ENCODE measurements at regions not wholly inside any gene's neighbourhood (a gene's known extent, or its start where the extent isn't known, plus 50 kb on each side); places are given as distances from the start of the nearest gene placed in this dataset.
"Not testable (repeated sequence)": the region's sequence is repeated elsewhere in the genome, so short reads cannot be mapped to it uniquely, and the experiment has no call there.

- DNase-seq (ENCODE audit: low spot score) = no peak
Observed at GRCh38 chr3:144948711-144949110, 977.1 kb downstream of the DIPK2A start.

GRCh38 chr3:144953959-144954358 is 982.3 kb downstream of the DIPK2A start:
- no peak for TF ChIP-seq CTCF (IDR thresholded peaks at IDR 0.05; ENCODE audit: extremely low read depth, missing control alignments)
- DNase-seq (ENCODE audit: low spot score) = no peak

More at GRCh38 chr3:144948711-144949110, 977.1 kb downstream of the DIPK2A start:
- TF ChIP-seq CTCF (IDR thresholded peaks at IDR 0.05; ENCODE audit: extremely low read depth, missing control alignments) = no peak

- no peak for DNase-seq (ENCODE audit: low spot score)
- no peak for TF ChIP-seq CTCF (IDR thresholded peaks at IDR 0.05; ENCODE audit: extremely low read depth, missing control alignments)
Observed at GRCh38 chr3:144957398-144958101, 985.9 kb downstream of the DIPK2A start.

GRCh38 chr3:144963810-144964209 is 992.2 kb downstream of the DIPK2A start:
- TF ChIP-seq CTCF (IDR thresholded peaks at IDR 0.05; ENCODE audit: extremely low read depth, missing control alignments) = no peak
- DNase-seq (ENCODE audit: low spot score) = no peak

- no peak for TF ChIP-seq CTCF (IDR thresholded peaks at IDR 0.05; ENCODE audit: extremely low read depth, missing control alignments)
- no peak for DNase-seq (ENCODE audit: low spot score)
Observed at GRCh38 chr3:144966560-144966959, 994.9 kb downstream of the DIPK2A start.

GRCh38 chr3:144968750-144969350 is 997.2 kb downstream of the DIPK2A start:
- no peak for TF ChIP-seq CTCF (IDR thresholded peaks at IDR 0.05; ENCODE audit: extremely low read depth, missing control alignments)
- no peak for DNase-seq (ENCODE audit: low spot score)

GRCh38 chr3:144984481-144984880 is 1012.9 kb downstream of the DIPK2A start:
- DNase-seq (ENCODE audit: low spot score) = not testable (repeated sequence)

GRCh38 chr3:144989807-144990206 is 1018.2 kb downstream of the DIPK2A start:
- no peak for DNase-seq (ENCODE audit: low spot score)
- TF ChIP-seq CTCF (IDR thresholded peaks at IDR 0.05; ENCODE audit: extremely low read depth, missing control alignments) = no peak
